ENCODE measurements at regions not wholly inside any gene's neighbourhood (a gene's known extent, or its start where the extent isn't known, plus 50 kb on each side); places are given as distances from the start of the nearest gene placed in this dataset.

DNA sequence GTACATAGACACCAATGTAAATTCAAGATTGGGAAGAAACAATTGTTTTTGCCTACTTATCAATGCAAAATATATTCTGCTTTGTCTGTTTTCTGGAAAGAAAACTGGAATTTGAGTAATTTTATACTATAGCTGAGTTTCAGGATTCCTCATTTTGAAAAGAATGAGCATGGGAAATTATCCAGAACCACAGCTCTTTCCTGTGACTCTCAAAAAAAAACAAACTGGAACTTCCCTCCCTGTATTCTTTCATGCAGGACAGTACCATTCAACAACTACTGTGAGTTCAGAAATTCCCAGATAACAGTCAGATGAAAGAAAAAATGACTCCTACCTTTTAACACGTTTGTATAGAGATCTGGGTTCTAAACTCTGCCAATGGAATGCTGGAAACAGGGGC is 372.4 kb downstream of the TGFB2 start:
- H3K79me2 ChIP-seq (ENCODE audit: low read length): no peaks in the 10 kb centered on the region
- H2AFZ ChIP-seq (ENCODE audit: low read length): no peak overlapping the region
- no peaks in the 10 kb centered on the region for H3K27me3 ChIP-seq (replicated peaks; ENCODE audit: insufficient read depth, low read length)
- H3K27ac ChIP-seq (ENCODE audit: low read length): no peak overlapping the region
- no peak overlapping the region for H3K4me3 ChIP-seq (ENCODE audit: low read length)
- H3K9me2 ChIP-seq (replicated peaks; ENCODE audit: insufficient read depth, low read length): no peaks in the 10 kb centered on the region
- H3F3A ChIP-seq (ENCODE audit: insufficient read depth, low read length): no peaks in the 10 kb centered on the region
- no peaks in the 10 kb centered on the region for H3K36me3 ChIP-seq (replicated peaks; ENCODE audit: insufficient read depth, low read length)
- no peak for DNase-seq
- no peaks in the 10 kb centered on the region for H3K4me1 ChIP-seq (ENCODE audit: low read length)
- H3K9me3 ChIP-seq (replicated peaks; ENCODE audit: insufficient read depth, low read length): no peaks in the 10 kb centered on the region
- no peak for TF ChIP-seq EZH2phosphoT487 (IDR thresholded peaks at IDR 0.05; ENCODE audit: low read length)
- no peak for TF ChIP-seq EZH2 (optimal IDR thresholded peaks at IDR 0.05; ENCODE audit: low read depth, low read length)
- TF ChIP-seq, protein P1, sequence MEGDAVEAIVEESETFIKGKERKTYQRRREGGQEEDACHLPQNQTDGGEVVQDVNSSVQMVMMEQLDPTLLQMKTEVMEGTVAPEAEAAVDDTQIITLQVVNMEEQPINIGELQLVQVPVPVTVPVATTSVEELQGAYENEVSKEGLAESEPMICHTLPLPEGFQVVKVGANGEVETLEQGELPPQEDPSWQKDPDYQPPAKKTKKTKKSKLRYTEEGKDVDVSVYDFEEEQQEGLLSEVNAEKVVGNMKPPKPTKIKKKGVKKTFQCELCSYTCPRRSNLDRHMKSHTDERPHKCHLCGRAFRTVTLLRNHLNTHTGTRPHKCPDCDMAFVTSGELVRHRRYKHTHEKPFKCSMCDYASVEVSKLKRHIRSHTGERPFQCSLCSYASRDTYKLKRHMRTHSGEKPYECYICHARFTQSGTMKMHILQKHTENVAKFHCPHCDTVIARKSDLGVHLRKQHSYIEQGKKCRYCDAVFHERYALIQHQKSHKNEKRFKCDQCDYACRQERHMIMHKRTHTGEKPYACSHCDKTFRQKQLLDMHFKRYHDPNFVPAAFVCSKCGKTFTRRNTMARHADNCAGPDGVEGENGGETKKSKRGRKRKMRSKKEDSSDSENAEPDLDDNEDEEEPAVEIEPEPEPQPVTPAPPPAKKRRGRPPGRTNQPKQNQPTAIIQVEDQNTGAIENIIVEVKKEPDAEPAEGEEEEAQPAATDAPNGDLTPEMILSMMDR (IDR thresholded peaks at IDR 0.05; ENCODE audit: low read length): no peak
- H4K20me1 ChIP-seq (ENCODE audit: insufficient read depth, low read length): no peaks in the 10 kb centered on the region
- no peak overlapping the region for H3K4me2 ChIP-seq (ENCODE audit: low read depth, low read length)
- H3K9ac ChIP-seq (ENCODE audit: low read length): no peak overlapping the region

DNA sequence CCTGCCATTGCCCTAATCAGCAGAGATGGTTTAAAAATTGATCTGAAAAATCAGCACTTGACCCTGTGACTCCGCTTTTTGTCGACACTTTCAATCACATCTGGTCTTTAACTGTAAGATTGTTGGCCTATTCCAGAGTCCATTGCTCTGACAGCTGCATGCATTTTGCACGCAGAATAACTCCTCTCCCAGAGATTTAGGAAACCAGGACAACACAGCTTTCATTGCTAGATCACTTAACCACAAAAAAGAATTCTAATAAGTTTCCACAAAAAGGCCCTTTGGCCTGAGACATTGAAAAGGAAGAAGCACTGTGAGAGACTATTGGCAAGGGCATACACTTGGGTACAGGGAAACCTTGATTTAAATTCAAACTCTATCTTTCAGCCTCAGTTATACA is 373.1 kb downstream of the TGFB2 start:
- no peaks in the 10 kb centered on the region for H3K79me2 ChIP-seq (ENCODE audit: low read length)
- no peaks in the 10 kb centered on the region for H3K36me3 ChIP-seq (replicated peaks; ENCODE audit: insufficient read depth, low read length)
- no peak overlapping the region for H3K9ac ChIP-seq (ENCODE audit: low read length)
- H3K27ac ChIP-seq (ENCODE audit: low read length): no peak overlapping the region
- no peak for DNase-seq
- no peaks in the 10 kb centered on the region for H3K4me1 ChIP-seq (ENCODE audit: low read length)
- H3K9me2 ChIP-seq (replicated peaks; ENCODE audit: insufficient read depth, low read length): no peaks in the 10 kb centered on the region
- H2AFZ ChIP-seq (ENCODE audit: low read length): no peak overlapping the region
- H3F3A ChIP-seq (ENCODE audit: insufficient read depth, low read length): no peaks in the 10 kb centered on the region
- H3K27me3 ChIP-seq (replicated peaks; ENCODE audit: insufficient read depth, low read length): no peaks in the 10 kb centered on the region
- H4K20me1 ChIP-seq (ENCODE audit: insufficient read depth, low read length): no peaks in the 10 kb centered on the region
- no peaks in the 10 kb centered on the region for H3K9me3 ChIP-seq (replicated peaks; ENCODE audit: insufficient read depth, low read length)
- no peak overlapping the region for H3K4me2 ChIP-seq (ENCODE audit: low read depth, low read length)
- TF ChIP-seq EZH2phosphoT487 (IDR thresholded peaks at IDR 0.05; ENCODE audit: low read length) (no peak), EZH2 (optimal IDR thresholded peaks at IDR 0.05; ENCODE audit: low read depth, low read length) (no peak)
- TF ChIP-seq, protein P1 (IDR thresholded peaks at IDR 0.05; ENCODE audit: low read length): no peak
- no peak overlapping the region for H3K4me3 ChIP-seq (ENCODE audit: low read length)

DNA sequence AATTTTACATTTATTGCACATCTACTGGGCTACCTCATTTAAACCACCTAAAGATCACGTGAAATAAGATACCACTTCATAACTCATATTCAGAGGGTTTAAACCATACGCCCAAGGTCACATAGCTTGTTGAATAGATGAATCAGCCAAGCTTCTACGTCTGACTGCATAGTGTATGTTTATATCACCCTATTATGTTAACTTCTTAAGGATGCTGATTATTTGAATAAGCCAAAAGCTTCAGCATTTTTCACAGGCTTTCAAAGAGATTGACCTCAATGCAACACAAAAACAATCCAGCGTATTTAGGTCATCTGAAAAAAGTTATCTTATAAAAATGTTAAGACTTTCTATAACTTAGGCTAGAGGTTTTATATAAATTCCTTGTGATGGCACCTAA is 373.8 kb downstream of the TGFB2 start:
- Histone ChIP-seq H3K27me3 (replicated peaks; ENCODE audit: insufficient read depth, low read length) (no peaks in the 10 kb centered on the region), H3K4me3 (ENCODE audit: low read length) (no peak overlapping the region), H3K9me3 (replicated peaks; ENCODE audit: insufficient read depth, low read length) (no peaks in the 10 kb centered on the region), H3F3A (ENCODE audit: insufficient read depth, low read length) (no peaks in the 10 kb centered on the region), H3K79me2 (ENCODE audit: low read length) (no peaks in the 10 kb centered on the region), H3K4me2 (ENCODE audit: low read depth, low read length) (no peak overlapping the region), H3K9me2 (replicated peaks; ENCODE audit: insufficient read depth, low read length) (no peaks in the 10 kb centered on the region), H3K27ac (ENCODE audit: low read length) (no peak overlapping the region), H3K36me3 (replicated peaks; ENCODE audit: insufficient read depth, low read length) (no peaks in the 10 kb centered on the region), H3K4me1 (ENCODE audit: low read length) (no peaks in the 10 kb centered on the region), H3K9ac (ENCODE audit: low read length) (no peak overlapping the region), H2AFZ (ENCODE audit: low read length) (no peak overlapping the region), H4K20me1 (ENCODE audit: insufficient read depth, low read length) (no peaks in the 10 kb centered on the region)
- TF ChIP-seq EZH2 (optimal IDR thresholded peaks at IDR 0.05; ENCODE audit: low read depth, low read length) (no peak), EZH2phosphoT487 (IDR thresholded peaks at IDR 0.05; ENCODE audit: low read length) (no peak)
- TF ChIP-seq, protein P1 (IDR thresholded peaks at IDR 0.05; ENCODE audit: low read length): no peak
- DNase-seq: no peak

All from MM.1S (cell line).